IPS-20b (cell line): ENCODE measurements at regions not wholly inside any gene's neighbourhood (a gene's known extent, or its start where the extent isn't known, plus 50 kb on each side); places are given as distances from the start of the nearest gene placed in this dataset.

Experiments used
- H3K27ac ChIP-seq: one replicate; pipeline ENCODE4 v1.5.1; 2013; ENCODE audit warnings: low read length
- H3K27me3 ChIP-seq: 2 replicates; pipeline ENCODE4 v1.6.1; 2013; ENCODE audit warnings: mild to moderate bottlenecking, low read length, inconsistent platforms; ENCODE audit not compliant: insufficient read depth
- H3K36me3 ChIP-seq: 2 replicates; pipeline ENCODE4 v1.6.1; 2013; ENCODE audit warnings: low read depth, mild to moderate bottlenecking, inconsistent platforms, low read length, moderate library complexity; ENCODE audit not compliant: insufficient read depth
- H3K4me1 ChIP-seq: 2 replicates; pipeline ENCODE4 v1.6.1; 2013; ENCODE audit warnings: mild to moderate bottlenecking, control low read depth, inconsistent platforms, low read length, moderate library complexity; ENCODE audit not compliant: insufficient read depth
- H3K4me3 ChIP-seq: 2 replicates; pipeline ENCODE4 v1.5.1; 2013; ENCODE audit warnings: mild to moderate bottlenecking, low read length, inconsistent platforms
- H3K9ac ChIP-seq: 2 replicates; pipeline ENCODE4 v1.6.1; 2013; ENCODE audit warnings: low read depth, mild to moderate bottlenecking, inconsistent platforms, low read length, moderate library complexity
- H3K9me3 ChIP-seq: 2 replicates; pipeline ENCODE4 v1.6.1; 2013; ENCODE audit warnings: mild to moderate bottlenecking, low read depth, low read length, inconsistent platforms; ENCODE audit not compliant: insufficient read depth

DNA sequence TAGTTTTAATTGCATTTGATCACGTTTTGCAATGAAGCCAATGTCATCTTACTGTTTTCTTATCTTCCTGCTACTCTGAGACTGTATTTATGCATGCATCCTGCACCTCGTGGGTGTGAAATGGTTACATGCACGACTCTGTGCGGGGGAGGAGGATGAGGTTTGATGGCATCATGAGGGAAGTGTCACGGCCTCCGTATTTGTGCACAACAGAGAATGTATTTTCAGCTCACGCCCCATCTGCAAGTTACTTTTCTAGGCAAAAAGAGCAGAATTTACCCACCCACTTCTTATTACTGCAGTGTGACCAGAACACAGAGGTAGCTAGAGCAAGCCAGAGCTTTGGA, 145.1 kb downstream of the TDRD15 start:
- Histone ChIP-seq H3K27ac (no peak overlapping the region), H3K27me3 (no peaks in the 10 kb centered on the region), H3K9ac (no peak overlapping the region), H3K36me3 (no peaks in the 10 kb centered on the region), H3K9me3 (no peaks in the 10 kb centered on the region), H3K4me1 (no peaks in the 10 kb centered on the region), H3K4me3 (no peak overlapping the region)

DNA sequence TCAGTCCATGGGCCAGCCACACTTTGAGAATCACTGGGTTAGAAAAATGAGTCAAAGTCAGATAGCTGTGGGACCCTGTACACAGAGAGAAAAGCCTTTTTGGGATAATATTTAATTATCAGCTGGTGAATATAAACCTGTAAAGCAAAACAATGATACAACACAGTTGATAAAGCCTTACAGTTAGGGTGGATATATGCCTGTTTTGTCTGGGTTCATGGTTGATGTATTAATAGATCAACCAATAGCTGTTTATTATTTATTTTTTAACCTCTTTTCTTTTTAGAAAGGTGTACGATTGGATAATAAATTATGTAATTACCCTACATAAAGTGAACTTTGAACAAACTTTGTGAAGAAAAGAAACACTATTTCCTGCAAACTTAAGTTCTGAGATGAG, 145.6 kb downstream of the TDRD15 start:
- no peak overlapping the region for H3K9ac ChIP-seq
- no peaks in the 10 kb centered on the region for H3K27me3 ChIP-seq
- no peaks in the 10 kb centered on the region for H3K4me1 ChIP-seq
- no peaks in the 10 kb centered on the region for H3K9me3 ChIP-seq
- no peak overlapping the region for H3K27ac ChIP-seq
- no peak overlapping the region for H3K4me3 ChIP-seq
- no peaks in the 10 kb centered on the region for H3K36me3 ChIP-seq

DNA sequence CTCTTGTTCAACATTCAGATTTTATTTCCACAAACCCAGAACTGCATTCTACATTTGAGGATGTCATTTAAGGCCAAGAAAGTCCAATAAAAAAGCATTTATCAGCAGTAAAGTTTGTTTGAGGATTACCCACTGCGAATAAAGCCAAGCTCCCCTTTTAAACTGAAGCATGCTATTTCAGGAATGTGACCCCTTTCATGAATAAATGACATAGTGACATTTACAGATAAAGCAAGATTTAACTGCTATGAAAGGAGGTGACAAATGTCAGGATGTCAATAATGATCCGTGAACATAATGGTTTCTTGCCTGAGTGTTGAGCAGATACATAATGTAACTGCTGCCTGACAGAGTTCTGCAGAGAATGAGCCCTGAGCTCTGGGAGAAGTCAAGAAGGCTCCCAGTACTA, 146.3 kb downstream of the TDRD15 start:
- Histone ChIP-seq H3K9ac (no peak overlapping the region), H3K27me3 (no peaks in the 10 kb centered on the region), H3K27ac (no peak overlapping the region), H3K9me3 (no peaks in the 10 kb centered on the region), H3K4me3 (no peak overlapping the region), H3K4me1 (no peaks in the 10 kb centered on the region), H3K36me3 (no peaks in the 10 kb centered on the region)

- Histone ChIP-seq H3K27ac (no peak overlapping the region), H3K9ac (no peak overlapping the region), H3K27me3 (no peaks in the 10 kb centered on the region), H3K4me1 (no peaks in the 10 kb centered on the region), H3K9me3 (no peaks in the 10 kb centered on the region), H3K36me3 (no peaks in the 10 kb centered on the region), H3K4me3 (no peak overlapping the region)
Observed at GRCh38 chr2:21270708-21271122, 146.9 kb downstream of the TDRD15 start.

DNA sequence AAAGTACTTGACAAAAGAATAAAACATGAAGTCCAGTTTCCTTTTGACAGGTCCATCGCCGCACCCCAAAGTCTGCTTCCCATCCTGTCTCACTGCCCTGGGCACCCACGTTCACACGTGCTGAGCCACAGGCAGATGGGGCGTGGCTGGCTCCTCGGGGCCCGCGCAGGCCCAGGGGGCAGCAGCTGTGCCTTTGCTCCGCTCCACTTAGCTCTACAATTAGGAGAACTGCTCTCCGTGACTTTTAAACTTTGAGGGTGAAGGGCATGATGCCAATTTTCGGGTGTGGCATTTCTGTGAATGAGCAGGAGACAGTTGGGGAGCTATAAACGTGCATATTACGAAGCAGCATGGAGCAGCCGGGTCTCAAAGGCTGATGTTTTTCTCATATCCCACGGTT, 152.4 kb downstream of the TDRD15 start:
- H3K4me1 ChIP-seq, result no peaks in the 10 kb centered on the region
- no peaks in the 10 kb centered on the region for H3K36me3 ChIP-seq
- H3K9ac ChIP-seq, result no peak overlapping the region
- H3K27me3 ChIP-seq, result no peaks in the 10 kb centered on the region
- H3K27ac ChIP-seq, result no peak overlapping the region
- H3K4me3 ChIP-seq, result no peak overlapping the region
- no peaks in the 10 kb centered on the region for H3K9me3 ChIP-seq

- H3K27ac ChIP-seq, result no peak overlapping the region
- no peaks in the 10 kb centered on the region for H3K36me3 ChIP-seq
- H3K4me1 ChIP-seq, result no peaks in the 10 kb centered on the region
- H3K27me3 ChIP-seq, result no peaks in the 10 kb centered on the region
- no peaks in the 10 kb centered on the region for H3K9me3 ChIP-seq
- H3K4me3 ChIP-seq, result no peak overlapping the region
- no peak overlapping the region for H3K9ac ChIP-seq
Observed at GRCh38 chr2:21277068-21278056, 153.6 kb downstream of the TDRD15 start.

DNA sequence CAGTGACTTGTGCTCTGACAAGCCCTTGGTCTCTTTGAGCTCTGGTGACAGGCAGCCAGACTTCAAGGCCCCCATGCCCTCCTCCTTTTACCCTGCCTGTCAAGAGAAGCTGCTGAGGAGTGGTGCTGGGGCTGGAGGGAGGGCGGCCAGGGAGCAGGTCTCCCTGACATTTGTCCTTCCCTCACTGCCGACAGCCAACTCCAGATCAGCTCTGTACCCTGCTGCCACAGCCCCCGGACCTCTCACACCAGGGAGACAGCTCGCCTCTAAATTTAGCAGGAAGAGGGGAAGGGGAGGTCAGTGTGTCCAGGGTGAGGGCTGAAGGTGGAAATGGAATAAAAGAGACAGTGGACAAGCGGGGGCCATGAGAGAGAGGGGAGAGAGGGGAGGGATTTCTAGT, 155.8 kb downstream of the TDRD15 start:
- Histone ChIP-seq H3K9me3 (no peaks in the 10 kb centered on the region), H3K4me3 (no peak overlapping the region), H3K36me3 (no peaks in the 10 kb centered on the region), H3K9ac (no peak overlapping the region), H3K27me3 (no peaks in the 10 kb centered on the region), H3K4me1 (no peaks in the 10 kb centered on the region), H3K27ac (no peak overlapping the region)

- Histone ChIP-seq H3K9me3 (no peaks in the 10 kb centered on the region), H3K4me3 (no peak overlapping the region), H3K4me1 (no peaks in the 10 kb centered on the region), H3K9ac (no peak overlapping the region), H3K27ac (no peak overlapping the region), H3K36me3 (no peaks in the 10 kb centered on the region), H3K27me3 (no peaks in the 10 kb centered on the region)
Observed at GRCh38 chr2:21280793-21281192, 157.0 kb downstream of the TDRD15 start.

- H3K36me3 ChIP-seq, result no peaks in the 10 kb centered on the region
- no peak overlapping the region for H3K27ac ChIP-seq
- no peaks in the 10 kb centered on the region for H3K4me1 ChIP-seq
- H3K4me3 ChIP-seq, result no peak overlapping the region
- no peak overlapping the region for H3K9ac ChIP-seq
- H3K9me3 ChIP-seq, result no peaks in the 10 kb centered on the region
- no peaks in the 10 kb centered on the region for H3K27me3 ChIP-seq
Observed at GRCh38 chr2:21281384-21281783, 157.6 kb downstream of the TDRD15 start.

- H3K9ac ChIP-seq, result no peak overlapping the region
- H3K27ac ChIP-seq, result no peak overlapping the region
- H3K4me1 ChIP-seq, result no peaks in the 10 kb centered on the region
- no peaks in the 10 kb centered on the region for H3K27me3 ChIP-seq
- H3K36me3 ChIP-seq, result no peaks in the 10 kb centered on the region
- H3K4me3 ChIP-seq, result no peak overlapping the region
- H3K9me3 ChIP-seq, result no peaks in the 10 kb centered on the region
Observed at GRCh38 chr2:21281791-21282514, 158.2 kb downstream of the TDRD15 start.

DNA sequence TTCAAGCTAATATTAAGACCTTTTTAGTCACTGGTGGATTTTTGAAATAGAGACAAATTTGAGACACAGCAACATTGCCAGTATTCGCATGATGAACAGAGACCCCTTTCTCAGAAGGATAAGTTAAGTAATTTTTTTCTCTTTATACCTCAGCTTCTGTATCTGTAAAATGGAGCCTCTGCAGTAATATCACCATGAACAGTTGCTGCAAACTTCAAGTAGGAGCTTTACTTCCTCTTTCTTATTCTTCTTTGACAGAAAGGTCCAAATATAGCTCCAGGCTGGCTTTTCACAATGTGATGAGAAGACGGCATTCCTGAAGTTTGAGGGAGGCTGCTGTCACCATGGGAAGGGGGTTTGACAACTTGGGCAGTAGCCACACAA, 158.7 kb downstream of the TDRD15 start:
- Histone ChIP-seq H3K9me3 (no peaks in the 10 kb centered on the region), H3K4me3 (no peak overlapping the region), H3K4me1 (no peaks in the 10 kb centered on the region), H3K9ac (no peak overlapping the region), H3K36me3 (no peaks in the 10 kb centered on the region), H3K27me3 (no peaks in the 10 kb centered on the region), H3K27ac (no peak overlapping the region)

GRCh38 chr2:21288299-21288698, 164.5 kb downstream of the TDRD15 start:
- Histone ChIP-seq H3K27me3 (no peaks in the 10 kb centered on the region), H3K9me3 (no peaks in the 10 kb centered on the region), H3K4me3 (no peak overlapping the region), H3K9ac (no peak overlapping the region), H3K4me1 (peaks cover 18% of the 10 kb centered on the region; the same call in 1 of the 2 replicates), H3K36me3 (no peaks in the 10 kb centered on the region), H3K27ac (no peak overlapping the region)
